ENCODE measurements at regions not wholly inside any gene's neighbourhood (a gene's known extent, or its start where the extent isn't known, plus 50 kb on each side); places are given as distances from the start of the nearest gene placed in this dataset.
"Not testable (repeated sequence)": the region's sequence is repeated elsewhere in the genome, so short reads cannot be mapped to it uniquely, and the experiment has no call there.

GRCh38 chr20:57974863-57975262 is 253.6 kb downstream of the ANKRD60 start:
- H3K27ac ChIP-seq (ENCODE audit: low read length): no peak overlapping the region
- H4K20me1 ChIP-seq (ENCODE audit: insufficient read depth, low read length): no peaks in the 10 kb centered on the region
- H3K4me3 ChIP-seq (ENCODE audit: low read length): no peak overlapping the region
- peaks cover 21% of the 10 kb centered on the region for H3K27me3 ChIP-seq (ENCODE audit: low read depth, low read length)
- no peaks in the 10 kb centered on the region for H3K36me3 ChIP-seq (replicated peaks; ENCODE audit: low read depth, low read length)
- H3K9me3 ChIP-seq (ENCODE audit: insufficient read depth, low read length): no peaks in the 10 kb centered on the region
- H3K4me1 ChIP-seq (ENCODE audit: low read length): no peaks in the 10 kb centered on the region
- H3K79me2 ChIP-seq (ENCODE audit: low read length): no peaks in the 10 kb centered on the region
- TF ChIP-seq EZH2phosphoT487 (IDR thresholded peaks at IDR 0.05; ENCODE audit: low read depth): no peak
- TF ChIP-seq CTCF (IDR thresholded peaks at IDR 0.05; ENCODE audit: low read depth, low read length): no peak
- H2AFZ ChIP-seq (ENCODE audit: low read depth, low read length): no peak overlapping the region
- H3K4me2 ChIP-seq (ENCODE audit: low read length): no peak overlapping the region
- no peak overlapping the region for H3K9ac ChIP-seq (ENCODE audit: low read length)

- H4K20me1 ChIP-seq (ENCODE audit: insufficient read depth, low read length): no peaks in the 10 kb centered on the region
- no peaks in the 10 kb centered on the region for H3K9me3 ChIP-seq (ENCODE audit: insufficient read depth, low read length)
- no peaks in the 10 kb centered on the region for H3K36me3 ChIP-seq (replicated peaks; ENCODE audit: low read depth, low read length)
- H3K4me3 ChIP-seq (ENCODE audit: low read length): no peak overlapping the region
- H3K27ac ChIP-seq (ENCODE audit: low read length): no peak overlapping the region
- no peak for TF ChIP-seq EZH2phosphoT487 (IDR thresholded peaks at IDR 0.05; ENCODE audit: low read depth)
- TF ChIP-seq CTCF (IDR thresholded peaks at IDR 0.05; ENCODE audit: low read depth, low read length): no peak
- no peak overlapping the region for H2AFZ ChIP-seq (ENCODE audit: low read depth, low read length)
- no peak overlapping the region for H3K4me2 ChIP-seq (ENCODE audit: low read length)
- no peaks in the 10 kb centered on the region for H3K79me2 ChIP-seq (ENCODE audit: low read length)
- no peak overlapping the region for H3K9ac ChIP-seq (ENCODE audit: low read length)
- peaks cover 20% of the 10 kb centered on the region for H3K27me3 ChIP-seq (ENCODE audit: low read depth, low read length)
- H3K4me1 ChIP-seq (ENCODE audit: low read length): no peaks in the 10 kb centered on the region
These were observed 254.6 kb downstream of the ANKRD60 start for GRCh38 chr20:57973886-57974285.

- not testable (repeated sequence) for H3K79me2 ChIP-seq (ENCODE audit: low read length); H2AFZ ChIP-seq (ENCODE audit: low read depth, low read length); H3K4me2 ChIP-seq (ENCODE audit: low read length)
These were observed 256.9 kb downstream of the ANKRD60 start for GRCh38 chr20:57971583-57971982.

GRCh38 chr20:57970856-57971255 is 257.6 kb downstream of the ANKRD60 start:
- Histone ChIP-seq H3K79me2 (ENCODE audit: low read length) (no peaks in the 10 kb centered on the region), H2AFZ (ENCODE audit: low read depth, low read length) (no peak overlapping the region), H4K20me1 (ENCODE audit: insufficient read depth, low read length) (no peaks in the 10 kb centered on the region), H3K4me2 (ENCODE audit: low read length) (no peak overlapping the region), H3K4me1 (ENCODE audit: low read length) (no peaks in the 10 kb centered on the region), H3K27ac (ENCODE audit: low read length) (no peak overlapping the region), H3K9ac (ENCODE audit: low read length) (no peak overlapping the region), H3K9me3 (ENCODE audit: insufficient read depth, low read length) (no peaks in the 10 kb centered on the region), H3K27me3 (ENCODE audit: low read depth, low read length) (peaks cover 36% of the 10 kb centered on the region), H3K36me3 (replicated peaks; ENCODE audit: low read depth, low read length) (no peaks in the 10 kb centered on the region), H3K4me3 (ENCODE audit: low read length) (no peak overlapping the region)
- TF ChIP-seq CTCF (IDR thresholded peaks at IDR 0.05; ENCODE audit: low read depth, low read length) (no peak), EZH2phosphoT487 (IDR thresholded peaks at IDR 0.05; ENCODE audit: low read depth) (no peak)

More at GRCh38 chr20:57971583-57971982, 256.9 kb downstream of the ANKRD60 start:
- H3K36me3 ChIP-seq (replicated peaks; ENCODE audit: low read depth, low read length); H4K20me1 ChIP-seq (ENCODE audit: insufficient read depth, low read length); H3K4me1 ChIP-seq (ENCODE audit: low read length); H3K9ac ChIP-seq (ENCODE audit: low read length); H3K27ac ChIP-seq (ENCODE audit: low read length); H3K4me3 ChIP-seq (ENCODE audit: low read length); H3K9me3 ChIP-seq (ENCODE audit: insufficient read depth, low read length): not testable (repeated sequence)
- H3K27me3 ChIP-seq (ENCODE audit: low read depth, low read length): peaks cover 36% of the 10 kb centered on the region

- H3K27ac ChIP-seq (ENCODE audit: low read length): no peak overlapping the region
- H3K4me1 ChIP-seq (ENCODE audit: low read length): no peaks in the 10 kb centered on the region
- H3K79me2 ChIP-seq (ENCODE audit: low read length): no peaks in the 10 kb centered on the region
- H3K27me3 ChIP-seq (ENCODE audit: low read depth, low read length): peaks cover 36% of the 10 kb centered on the region
- H3K36me3 ChIP-seq (replicated peaks; ENCODE audit: low read depth, low read length): no peaks in the 10 kb centered on the region
- no peak overlapping the region for H2AFZ ChIP-seq (ENCODE audit: low read depth, low read length)
- no peak overlapping the region for H3K9ac ChIP-seq (ENCODE audit: low read length)
- no peak overlapping the region for H3K4me3 ChIP-seq (ENCODE audit: low read length)
- TF ChIP-seq CTCF (IDR thresholded peaks at IDR 0.05; ENCODE audit: low read depth, low read length): no peak
- TF ChIP-seq EZH2phosphoT487 (IDR thresholded peaks at IDR 0.05; ENCODE audit: low read depth): no peak
- no peaks in the 10 kb centered on the region for H3K9me3 ChIP-seq (ENCODE audit: insufficient read depth, low read length)
- no peaks in the 10 kb centered on the region for H4K20me1 ChIP-seq (ENCODE audit: insufficient read depth, low read length)
- H3K4me2 ChIP-seq (ENCODE audit: low read length): no peak overlapping the region
These were observed 258.3 kb downstream of the ANKRD60 start for GRCh38 chr20:57970116-57970515.
